GM18517 (cell line): ENCODE measurements at regions not wholly inside any gene's neighbourhood (a gene's known extent, or its start where the extent isn't known, plus 50 kb on each side); places are given as distances from the start of the nearest gene placed in this dataset.

Experiments used
- ATAC-seq: cut with Tn5 transposase; IDR thresholded peaks from one replicate; pipeline ENCODE4 v1.9.1; 2021; ENCODE audit warnings: mild to moderate bottlenecking, moderate library complexity; ENCODE audit not compliant: unreplicated experiment

DNA sequence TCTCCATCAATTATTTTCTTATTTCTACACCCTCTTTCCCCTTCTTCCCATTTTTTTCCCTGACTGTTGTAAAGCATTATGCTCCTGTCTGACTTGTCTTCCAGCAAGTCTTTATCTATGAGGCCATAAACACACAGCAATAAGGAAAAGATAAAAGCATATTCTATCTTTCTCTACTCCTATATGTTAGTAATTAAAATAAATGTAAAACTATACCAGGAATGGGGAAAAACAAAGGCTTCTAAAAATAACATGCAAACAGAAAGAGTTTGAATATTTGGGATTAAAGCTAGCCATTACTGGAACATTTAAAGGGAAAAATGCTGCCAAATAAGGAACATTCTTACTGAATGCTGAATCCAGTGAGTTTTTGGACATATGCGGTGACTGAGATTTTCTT is 471.7 kb upstream of the HS3ST1 start:
- no peak for ATAC-seq

DNA sequence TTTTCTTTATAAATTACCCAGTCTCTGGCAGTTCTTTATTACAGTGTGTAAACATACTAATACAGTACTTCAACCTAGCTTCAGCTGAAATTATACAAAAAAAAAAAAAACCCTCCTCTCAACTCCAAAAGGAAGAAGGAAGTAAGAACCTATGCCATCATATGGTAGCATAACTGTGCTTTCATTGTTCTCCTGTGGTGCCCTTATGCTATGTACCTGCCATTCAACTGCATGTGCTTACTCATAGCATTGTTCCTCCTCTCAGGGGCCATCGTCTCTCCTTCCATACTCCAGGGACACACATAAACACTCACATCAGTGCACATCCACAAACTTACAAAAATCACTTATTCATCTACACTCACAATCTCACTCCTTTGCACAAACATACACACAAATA is 470.1 kb upstream of the HS3ST1 start:
- no peak for ATAC-seq

DNA sequence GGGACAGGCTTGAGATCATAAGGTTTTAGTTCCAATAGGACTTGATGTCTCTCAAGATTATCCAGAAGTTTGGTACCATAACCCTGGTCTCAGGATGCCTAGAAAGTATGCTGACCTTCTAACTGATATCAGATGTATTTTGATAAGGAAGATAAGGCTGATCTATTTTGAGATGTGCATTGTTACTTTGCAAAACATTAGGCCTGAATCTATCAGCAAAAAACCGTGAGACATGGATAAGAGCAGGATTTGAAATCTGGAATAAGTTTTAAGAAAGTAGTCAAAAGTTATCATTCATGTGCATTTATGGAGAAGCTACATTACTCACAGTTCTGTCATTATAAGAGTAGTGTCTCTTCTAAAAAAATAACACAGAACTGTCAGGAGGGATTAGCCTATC is 467.1 kb upstream of the HS3ST1 start:
- ATAC-seq: no peak

DNA sequence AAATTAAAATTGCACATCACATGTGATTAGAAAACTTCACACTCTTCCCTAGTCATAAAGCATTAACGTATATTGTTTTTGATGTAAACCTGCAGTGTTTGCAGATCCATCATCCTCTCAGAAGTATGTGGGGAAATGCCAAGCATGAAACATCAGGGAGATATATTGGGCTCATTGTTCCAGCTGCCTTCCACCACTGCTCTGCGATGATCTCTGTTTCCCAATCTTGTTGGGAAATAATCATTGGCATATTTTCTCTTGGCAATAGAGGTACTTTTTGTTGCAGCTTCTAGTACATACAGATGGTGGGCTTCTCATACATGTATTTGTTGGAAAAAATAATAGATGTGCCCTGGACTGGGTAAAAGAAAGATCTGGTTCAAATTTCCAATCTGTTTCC is 466.3 kb upstream of the HS3ST1 start:
- ATAC-seq: no peak

DNA sequence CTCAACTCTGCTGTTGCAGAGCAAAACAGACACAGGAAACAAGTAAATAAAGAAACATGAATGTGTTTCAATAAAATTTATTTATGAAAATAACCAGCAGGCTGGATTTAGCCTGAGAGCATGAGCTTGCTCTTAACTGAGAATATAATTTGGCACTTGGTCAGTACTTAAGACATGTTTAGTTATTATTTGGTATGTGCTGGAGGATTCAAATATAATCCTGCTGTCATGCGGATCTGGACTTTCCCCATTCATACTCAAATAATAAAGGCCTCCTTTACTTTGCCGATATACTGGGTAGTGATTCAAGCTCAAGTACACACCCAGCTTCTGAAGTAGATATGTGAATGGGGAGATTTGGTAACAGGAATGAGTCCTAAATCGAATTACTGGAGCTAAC is 465.5 kb upstream of the HS3ST1 start:
- no peak for ATAC-seq

DNA sequence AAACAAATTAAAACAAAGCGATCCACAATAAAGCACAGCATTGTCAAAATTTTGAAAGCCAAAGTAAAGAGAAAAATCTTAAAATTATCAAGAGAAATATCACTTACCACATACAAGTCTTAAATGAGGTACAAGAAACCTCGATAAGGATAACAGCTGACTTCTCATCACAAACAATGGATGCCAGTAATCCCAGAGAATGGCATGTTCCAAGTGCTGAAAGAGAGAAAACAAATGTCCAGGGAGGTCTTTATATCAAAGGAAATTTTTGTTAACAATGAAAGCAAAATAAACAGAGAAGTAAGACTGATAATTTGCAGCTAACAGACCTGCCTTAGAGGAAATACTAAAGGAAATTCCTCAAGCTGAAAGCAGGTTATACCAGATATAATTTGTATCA is 460.4 kb upstream of the HS3ST1 start:
- no peak for ATAC-seq

DNA sequence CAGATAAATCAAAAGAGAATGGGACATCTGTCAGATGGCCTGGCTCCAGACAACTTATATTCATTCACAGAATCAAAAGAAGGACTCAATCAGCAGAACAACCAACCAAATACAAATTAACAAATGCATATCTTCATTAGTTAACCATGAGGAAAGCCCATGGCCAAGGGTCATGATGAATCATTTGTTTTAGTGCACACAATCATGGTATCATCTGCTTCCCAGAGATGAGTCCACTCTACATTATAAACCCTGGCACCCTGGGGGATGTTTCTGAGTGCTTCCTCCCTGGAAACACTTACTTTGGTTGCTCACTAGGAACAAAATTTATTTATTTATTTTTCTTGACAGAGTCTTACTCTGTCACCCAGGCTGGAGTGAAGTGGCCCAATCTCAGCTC is 453.3 kb upstream of the HS3ST1 start:
- ATAC-seq: no peak

DNA sequence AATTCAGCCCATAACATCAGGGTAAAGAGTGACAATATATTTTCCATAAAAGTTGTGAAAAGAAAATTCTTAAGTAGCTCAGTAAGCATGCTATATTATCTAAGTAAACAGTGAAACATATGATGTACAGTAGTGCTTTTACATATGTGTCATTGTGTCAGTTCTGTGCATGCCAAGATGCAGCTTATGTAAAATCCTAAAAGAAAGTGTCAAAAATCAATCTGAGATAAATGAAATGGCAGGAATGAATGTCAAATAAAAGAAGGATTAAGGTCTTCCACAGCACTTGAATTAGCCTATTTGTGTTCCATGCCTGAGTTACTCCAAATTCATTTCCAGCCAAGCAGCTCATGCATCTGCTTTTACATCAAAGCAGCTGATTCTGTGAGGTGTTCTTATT is 452.7 kb upstream of the HS3ST1 start:
- ATAC-seq: no peak

DNA sequence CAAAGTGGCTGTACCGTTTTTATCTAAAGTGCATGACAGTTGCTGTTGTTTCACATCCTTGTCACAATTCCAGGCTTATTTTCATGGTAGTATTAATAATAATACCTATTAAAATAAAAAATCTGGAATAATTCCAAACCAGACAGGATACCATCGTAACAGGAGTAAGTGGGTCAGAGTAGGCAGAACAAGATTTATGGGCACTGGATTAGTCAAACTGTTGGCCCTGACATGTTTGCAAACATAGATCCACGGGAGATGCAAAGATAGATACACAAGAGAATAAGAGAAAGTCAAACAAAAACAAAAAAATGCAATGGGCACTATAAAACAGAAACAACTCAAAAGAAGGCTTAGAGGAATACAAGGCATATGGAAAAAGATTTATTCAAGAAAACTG is 449.5 kb upstream of the HS3ST1 start:
- ATAC-seq: no peak

DNA sequence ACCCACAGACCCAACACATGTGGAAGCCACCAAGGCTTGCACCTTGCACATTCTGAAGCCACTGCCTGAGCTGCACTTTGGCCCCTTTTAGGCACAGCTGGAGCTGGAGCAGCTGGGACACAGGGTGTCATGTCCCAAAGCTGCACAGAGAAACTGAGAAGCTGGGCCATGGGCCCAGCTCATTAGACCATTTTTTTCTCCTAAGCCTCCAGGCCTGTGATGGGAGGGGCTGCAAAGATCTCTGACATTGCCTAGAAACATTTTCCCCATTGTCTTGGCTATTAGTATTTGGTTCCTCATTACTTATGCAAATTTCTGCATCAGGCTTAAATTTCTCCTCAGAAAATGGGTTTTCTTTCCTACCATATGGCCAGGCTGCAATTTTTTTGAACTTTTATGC is 447.4 kb upstream of the HS3ST1 start:
- ATAC-seq: no peak

DNA sequence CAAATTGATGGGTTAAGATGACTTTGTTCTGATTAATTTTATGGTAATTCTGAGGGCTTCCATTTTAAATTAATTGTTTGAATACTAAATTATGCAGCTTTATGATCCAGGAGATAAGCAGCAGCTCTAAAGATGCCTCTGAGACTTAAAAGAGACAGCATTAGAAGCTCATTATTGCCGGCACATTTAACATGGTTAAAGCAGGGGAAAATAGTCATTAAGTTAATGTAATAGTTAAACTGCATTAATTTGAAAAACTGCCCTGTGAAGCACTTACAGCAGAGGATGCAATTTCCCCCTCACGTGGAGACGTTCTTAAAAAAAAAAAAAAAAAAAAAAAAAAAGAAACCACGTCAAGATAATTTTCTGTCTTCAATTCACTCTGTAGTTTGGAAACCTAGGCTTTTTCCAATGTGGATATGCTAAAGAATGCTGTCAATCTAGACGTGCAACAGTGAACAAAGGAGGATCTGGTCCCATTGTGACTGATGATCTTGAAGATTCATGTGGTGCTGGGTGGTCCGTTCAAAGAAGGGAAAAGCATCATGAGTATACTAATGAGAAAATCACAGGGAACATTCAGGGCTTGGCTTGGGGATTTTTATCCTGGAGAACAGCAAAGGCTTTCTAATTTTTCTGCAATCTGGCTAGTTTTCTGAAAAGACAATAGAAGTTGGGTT is 440.6 kb upstream of the HS3ST1 start:
- ATAC-seq: no peak

DNA sequence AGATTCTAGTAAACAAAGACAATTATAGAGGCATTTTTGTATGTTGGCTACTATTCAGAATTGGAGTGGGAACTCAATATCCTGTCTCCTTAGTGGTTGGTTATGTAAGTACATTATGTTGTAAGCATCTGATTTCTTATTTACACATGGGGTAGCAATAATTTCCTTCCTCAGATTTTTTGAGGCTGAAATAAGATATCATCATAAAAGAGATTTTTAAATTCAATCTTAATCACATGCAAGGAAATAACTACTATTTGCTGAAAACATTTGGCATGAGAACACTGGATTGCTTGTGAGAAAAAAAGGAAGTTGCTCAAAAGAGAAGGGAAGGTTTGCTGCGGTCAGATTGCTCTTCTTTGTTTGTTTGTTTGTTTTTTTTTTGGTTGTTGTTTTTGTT is 437.7 kb upstream of the HS3ST1 start:
- ATAC-seq: no peak

DNA sequence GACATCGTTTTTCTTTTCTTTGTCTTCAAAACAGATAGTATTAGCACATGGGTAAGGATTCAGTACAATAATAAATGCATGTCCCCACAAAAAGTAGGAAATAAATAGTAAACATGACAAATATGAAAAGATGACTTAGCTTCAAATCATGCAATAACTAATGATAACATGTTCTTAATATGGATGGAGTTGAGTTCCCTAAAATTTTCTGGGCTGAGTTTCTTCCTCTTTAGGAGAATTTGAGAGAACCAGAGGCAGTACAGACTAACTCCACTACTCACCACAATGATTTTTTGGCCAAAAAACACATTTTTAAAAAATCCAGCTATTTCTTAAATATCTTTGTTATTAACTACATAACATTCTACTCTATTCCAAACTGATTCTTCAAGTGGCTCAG is 432.3 kb upstream of the HS3ST1 start:
- no peak for ATAC-seq

DNA sequence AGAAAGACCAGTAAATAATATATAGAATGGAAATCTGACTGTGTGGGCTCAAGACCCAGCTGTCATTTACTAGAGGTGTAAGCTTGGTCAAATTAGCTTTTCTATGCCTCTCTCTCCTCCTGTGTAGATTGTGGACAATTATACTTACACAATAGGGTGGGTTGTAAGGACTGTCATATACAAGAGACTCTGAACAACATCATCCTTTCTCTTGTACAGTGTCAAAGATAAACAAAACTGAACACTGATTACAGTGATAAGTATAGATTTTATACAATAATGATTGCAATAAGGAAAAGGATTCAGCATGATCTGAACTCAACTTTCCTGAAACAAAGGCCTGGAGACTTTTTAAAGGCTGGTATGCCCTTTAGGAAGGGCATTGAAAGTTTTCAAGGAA is 429.2 kb upstream of the HS3ST1 start:
- no peak for ATAC-seq

DNA sequence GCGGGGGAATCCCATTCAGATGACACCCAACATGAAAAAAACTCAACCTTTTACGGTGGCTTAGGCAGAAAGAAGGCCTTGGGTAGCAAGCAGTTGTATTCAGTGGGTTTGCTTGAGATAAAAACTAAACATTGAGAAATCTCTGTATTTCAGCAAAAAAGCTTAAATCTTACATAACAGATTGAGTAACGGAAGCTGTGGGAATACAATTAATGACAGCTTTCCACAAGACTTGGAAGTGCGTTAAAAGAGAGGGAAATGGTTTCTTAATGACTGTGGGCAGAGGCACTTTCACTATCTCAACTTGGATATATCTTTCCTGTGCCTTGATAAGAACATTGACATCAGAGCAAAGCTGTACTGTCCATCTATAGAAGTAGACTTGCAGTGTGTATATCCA is 418.5 kb upstream of the HS3ST1 start:
- no peak for ATAC-seq

DNA sequence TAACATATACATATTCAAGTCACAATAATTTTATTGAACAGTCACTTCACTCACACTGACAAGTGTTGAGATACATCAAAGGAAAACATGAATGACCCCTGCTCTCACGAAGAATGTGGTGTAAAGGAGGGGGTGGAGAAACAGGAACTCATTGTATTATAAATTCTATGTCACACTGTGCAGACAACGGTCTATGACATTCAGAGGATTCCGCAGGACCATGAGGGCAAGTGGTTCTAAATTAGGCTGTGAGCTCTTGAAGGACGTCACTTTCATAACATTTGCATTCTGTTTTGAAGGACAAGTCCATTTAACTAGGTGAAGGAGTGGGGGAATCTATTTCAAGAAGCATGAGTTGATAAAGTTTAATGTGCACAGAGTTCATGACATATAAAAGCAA is 415.2 kb upstream of the HS3ST1 start:
- no peak for ATAC-seq

DNA sequence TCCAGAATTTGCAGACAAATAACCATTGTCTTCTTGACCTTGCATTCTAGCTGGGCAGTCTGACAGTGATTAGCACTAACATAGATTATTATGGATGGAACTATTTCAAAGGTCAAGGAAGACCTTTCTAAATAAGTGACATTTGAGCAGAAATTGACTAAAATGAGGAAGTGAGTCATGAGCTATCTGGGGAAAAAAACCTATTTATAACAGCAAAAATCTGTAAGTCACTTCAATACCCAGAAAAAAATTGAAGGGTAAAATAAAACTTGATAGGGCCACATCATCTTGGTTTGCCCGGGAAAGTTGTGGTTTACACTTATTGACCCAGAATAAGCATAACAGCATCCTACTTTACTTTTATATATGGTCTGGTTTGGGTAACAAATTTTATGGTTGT is 414.6 kb upstream of the HS3ST1 start:
- no peak for ATAC-seq

DNA sequence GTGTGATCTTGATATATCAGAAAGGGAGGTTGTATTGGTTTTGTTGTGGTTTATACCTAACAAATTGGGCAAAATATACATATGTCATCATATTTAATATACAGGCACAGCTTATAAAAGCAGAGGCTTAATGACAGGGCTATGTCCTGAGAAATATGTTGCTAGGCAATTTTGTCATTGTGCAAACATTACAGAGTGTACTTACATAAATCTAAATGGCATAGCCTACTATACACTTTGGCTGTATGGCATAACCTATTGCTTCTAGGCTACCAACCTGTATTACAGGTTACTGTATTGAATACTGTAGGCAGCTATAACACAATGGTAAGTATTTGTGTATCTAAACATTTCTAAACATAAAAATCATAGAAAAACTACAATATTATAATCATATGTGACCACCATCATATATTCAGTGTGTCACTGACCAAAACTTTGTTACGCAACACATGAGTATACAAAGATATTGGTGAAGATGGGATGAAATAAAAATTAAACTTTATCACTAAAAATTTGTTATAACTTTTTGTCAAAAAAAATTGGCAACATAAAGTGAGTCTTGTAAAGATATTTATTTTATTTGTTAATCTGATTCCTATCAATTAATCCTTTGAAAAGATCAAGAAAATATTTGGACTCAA is 414.0 kb upstream of the HS3ST1 start:
- ATAC-seq: no peak

DNA sequence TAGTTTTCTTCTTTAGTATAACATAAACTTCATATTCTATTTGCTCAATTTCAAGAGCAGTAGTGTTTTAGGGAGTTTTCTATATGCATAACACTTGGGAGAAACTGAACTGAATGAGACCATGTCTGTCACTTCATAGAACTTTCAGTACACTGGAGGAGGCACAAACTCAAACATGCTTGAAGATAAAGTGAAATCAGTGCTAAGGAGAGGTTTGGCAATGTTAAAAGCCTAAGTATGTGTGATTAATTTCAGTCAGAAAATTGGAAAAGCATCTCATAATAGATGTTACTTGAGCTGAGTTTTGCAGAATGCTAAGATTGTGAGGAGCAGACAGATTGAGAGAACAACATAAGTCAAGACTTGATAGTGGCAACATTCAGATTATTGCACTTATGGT is 411.2 kb upstream of the HS3ST1 start:
- ATAC-seq: no peak

DNA sequence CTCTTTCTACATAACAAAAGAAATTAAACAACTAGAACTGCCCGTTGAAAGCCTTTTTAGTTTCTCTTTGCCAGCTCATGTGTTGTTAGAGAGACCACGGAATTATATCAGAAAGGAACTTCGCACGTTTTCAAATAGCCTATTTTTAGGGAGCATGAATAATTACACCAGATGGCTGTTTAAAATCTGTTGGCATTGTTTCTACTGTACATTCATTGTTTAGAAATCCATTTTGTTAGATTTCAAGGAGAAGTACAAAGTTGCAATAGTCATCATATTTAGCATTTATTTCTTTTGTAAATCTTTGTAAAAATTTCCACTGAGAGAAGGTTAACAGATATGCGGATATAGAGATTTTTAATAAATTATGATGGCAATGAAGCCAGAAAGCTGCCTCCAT is 403.0 kb upstream of the HS3ST1 start:
- no peak for ATAC-seq

DNA sequence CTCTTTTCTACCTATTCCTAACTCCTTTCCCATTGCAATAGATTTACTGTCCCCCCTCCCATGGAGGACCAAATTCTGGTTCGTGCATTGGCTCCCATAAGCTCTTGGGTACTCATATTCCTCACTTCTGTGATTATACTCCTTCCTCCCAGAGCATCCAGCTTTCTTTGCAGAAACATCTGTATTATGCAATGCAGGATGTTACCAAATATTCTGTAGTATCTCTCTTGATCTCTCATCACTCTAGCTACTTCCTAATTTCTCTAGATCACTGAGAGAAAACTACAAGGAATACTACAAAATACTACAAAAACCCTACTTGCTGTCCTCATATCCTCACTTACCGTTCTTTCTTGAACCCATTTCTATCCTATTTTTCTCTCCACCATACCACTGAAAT is 395.9 kb upstream of the HS3ST1 start:
- no peak for ATAC-seq

DNA sequence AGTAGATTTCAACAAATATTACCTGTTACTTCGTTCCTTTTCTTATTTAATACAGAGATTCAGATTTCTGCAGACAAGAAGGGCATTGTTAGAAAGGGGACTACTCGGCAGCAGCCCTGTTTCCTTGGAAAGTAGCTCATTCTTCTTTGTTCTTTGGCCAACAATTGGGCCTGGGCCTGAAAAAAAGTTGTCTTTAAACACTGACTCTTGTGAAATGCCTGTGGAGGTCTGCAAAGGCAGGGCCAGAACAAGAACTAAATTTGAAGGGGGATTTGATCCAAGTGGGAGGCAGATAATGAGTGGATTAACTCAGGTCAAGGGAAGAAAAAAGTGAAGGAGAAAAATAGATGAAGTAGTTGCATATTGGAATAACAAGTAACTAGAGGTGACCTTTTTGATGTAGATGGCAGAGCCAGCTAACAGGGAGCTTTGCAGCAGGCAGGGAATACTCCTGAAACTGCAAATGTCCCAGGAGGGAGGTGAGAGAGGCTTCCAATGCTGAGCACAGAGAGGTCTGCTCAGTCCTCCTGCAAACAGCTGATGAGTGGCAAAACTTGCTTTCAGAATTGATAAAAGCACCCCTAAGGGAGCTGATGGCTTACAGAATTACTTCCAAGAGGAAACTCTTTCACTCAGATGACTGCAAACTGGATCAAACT is 393.2 kb upstream of the HS3ST1 start:
- no peak for ATAC-seq

DNA sequence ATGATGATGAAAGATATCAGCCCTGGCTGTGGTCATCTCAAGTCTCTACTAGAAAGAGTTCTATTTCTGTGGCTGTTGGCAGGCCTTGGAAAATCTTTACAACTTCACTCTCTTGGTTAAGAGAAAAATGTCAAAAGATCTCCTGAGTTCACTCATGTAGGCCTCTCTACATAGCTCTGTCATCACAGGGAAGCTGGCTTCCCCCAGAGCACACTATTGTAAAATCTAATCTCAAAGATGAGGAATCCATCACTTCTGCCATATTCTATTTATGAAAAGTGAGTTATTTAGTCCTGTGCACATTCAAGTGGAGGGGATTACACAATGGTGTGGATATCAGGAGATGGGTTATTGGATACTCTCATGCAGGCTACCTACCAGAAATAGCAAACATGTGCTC is 388.4 kb upstream of the HS3ST1 start:
- no peak for ATAC-seq
